ENCODE measurements at regions not wholly inside any gene's neighbourhood (a gene's known extent, or its start where the extent isn't known, plus 50 kb on each side); places are given as distances from the start of the nearest gene placed in this dataset.

- TF ChIP-seq EZH2phosphoT487 (IDR thresholded peaks at IDR 0.05; ENCODE audit: insufficient read depth, low read depth) (no peak), EZH2 (IDR thresholded peaks at IDR 0.05; ENCODE audit: insufficient read depth, poor library complexity, severe bottlenecking) (no peak)
- no peaks in the 10 kb centered on the region for H3K27me3 ChIP-seq (replicated peaks; ENCODE audit: insufficient read depth)
- H3K4me2 ChIP-seq (ENCODE audit: unreplicated experiment) = no peak overlapping the region
- no peak overlapping the region for H3K4me3 ChIP-seq
- H3K27ac ChIP-seq = no peak overlapping the region
- WGBS, 2 experiments (ENCODE audit: low coverage in 1 of 2, low lambda C conversion rate in 2 of 2, missing lambda C conversion rate in 2 of 2) = 62 to 74% methylated on average over 5 of the region's 5 CpGs
- H3K9me2 ChIP-seq (ENCODE audit: insufficient read depth) = no peaks in the 10 kb centered on the region
- no peaks in the 10 kb centered on the region for H3K36me3 ChIP-seq (ENCODE audit: low read depth)
- H3K9me3 ChIP-seq (ENCODE audit: low read depth) = no peaks in the 10 kb centered on the region
- no peak overlapping the region for H3K9ac ChIP-seq
- no peak for DNase-seq
- H2AFZ ChIP-seq = no peak overlapping the region
- no peaks in the 10 kb centered on the region for H3K79me2 ChIP-seq (ENCODE audit: insufficient read depth)
- in situ Hi-C loops (cut with MboI) = no loop called here
- H4K20me1 ChIP-seq (ENCODE audit: insufficient read depth) = no peaks in the 10 kb centered on the region
- no peaks in the 10 kb centered on the region for H3K4me1 ChIP-seq (ENCODE audit: insufficient read depth)
- no peaks in the 10 kb centered on the region for H3F3A ChIP-seq (ENCODE audit: insufficient read depth)
These were observed 172.8 kb upstream of the FLRT2 start for GRCh38 chr14:85357120-85357519.

DNA sequence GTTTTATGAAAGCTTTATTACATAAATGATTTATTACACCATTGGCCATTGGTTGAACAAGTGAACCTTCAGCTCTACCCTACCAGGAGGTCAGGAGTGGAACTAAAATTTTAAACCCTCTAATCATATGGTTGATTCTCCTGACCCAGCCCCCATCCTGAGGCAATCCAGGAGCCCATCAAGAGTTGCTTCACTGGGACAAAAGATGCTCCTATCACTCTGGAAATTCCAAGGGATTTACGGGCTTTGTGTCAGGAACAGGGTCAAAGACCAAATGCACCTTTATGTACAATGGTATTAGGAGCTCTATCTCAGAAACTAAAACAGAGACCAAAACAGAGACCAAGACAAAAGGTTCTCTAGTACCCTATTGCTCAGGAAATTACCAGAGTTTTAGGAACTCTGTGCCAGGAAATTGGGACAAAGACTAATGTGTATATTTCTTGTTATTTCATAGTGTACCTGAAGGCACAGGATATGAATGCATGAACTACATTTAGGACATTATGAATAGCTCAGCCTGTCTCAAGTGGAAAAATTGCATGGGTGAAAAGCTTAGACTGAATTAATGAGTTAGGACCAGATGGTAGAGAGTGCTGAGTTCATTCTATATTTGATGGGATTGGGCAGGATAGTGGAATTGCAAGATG is 171.7 kb upstream of the FLRT2 start:
- no peak overlapping the region for H2AFZ ChIP-seq
- H3F3A ChIP-seq (ENCODE audit: insufficient read depth) = no peaks in the 10 kb centered on the region
- WGBS, 2 experiments (ENCODE audit: low coverage in 1 of 2, low lambda C conversion rate in 2 of 2, missing lambda C conversion rate in 2 of 2) = 90 to 94% methylated on average over 1 of the region's 1 CpG
- no peaks in the 10 kb centered on the region for H3K9me3 ChIP-seq (ENCODE audit: low read depth)
- no peaks in the 10 kb centered on the region for H3K79me2 ChIP-seq (ENCODE audit: insufficient read depth)
- H3K36me3 ChIP-seq (ENCODE audit: low read depth) = no peaks in the 10 kb centered on the region
- TF ChIP-seq EZH2 (IDR thresholded peaks at IDR 0.05; ENCODE audit: insufficient read depth, poor library complexity, severe bottlenecking) (no peak), EZH2phosphoT487 (IDR thresholded peaks at IDR 0.05; ENCODE audit: insufficient read depth, low read depth) (no peak)
- no peak overlapping the region for H3K27ac ChIP-seq
- no peak for DNase-seq
- no peaks in the 10 kb centered on the region for H3K4me1 ChIP-seq (ENCODE audit: insufficient read depth)
- in situ Hi-C loops (cut with MboI) = no loop called here
- H3K9me2 ChIP-seq (ENCODE audit: insufficient read depth) = no peaks in the 10 kb centered on the region
- no peaks in the 10 kb centered on the region for H4K20me1 ChIP-seq (ENCODE audit: insufficient read depth)
- no peak overlapping the region for H3K4me3 ChIP-seq
- H3K4me2 ChIP-seq (ENCODE audit: unreplicated experiment) = no peak overlapping the region
- H3K27me3 ChIP-seq (replicated peaks; ENCODE audit: insufficient read depth) = no peaks in the 10 kb centered on the region
- no peak overlapping the region for H3K9ac ChIP-seq

DNA sequence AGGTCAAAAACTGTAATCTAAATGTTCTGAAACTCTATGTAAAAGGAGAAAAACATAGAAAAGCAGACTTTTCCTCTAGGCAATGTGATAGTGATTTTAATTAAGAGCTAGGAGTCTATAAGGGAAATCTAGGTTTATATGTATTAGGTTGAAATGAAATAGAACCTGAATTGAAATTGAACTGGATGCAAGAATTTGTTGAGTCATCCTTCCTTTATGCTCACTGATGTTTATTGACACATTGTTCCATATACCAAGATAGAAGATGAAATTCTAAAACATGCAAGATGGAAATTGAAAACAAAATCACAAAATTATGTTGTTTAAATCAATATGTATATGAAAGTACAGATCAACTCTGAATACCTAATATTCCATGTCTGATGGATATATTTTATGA is 170.4 kb upstream of the FLRT2 start:
- in situ Hi-C loops (cut with MboI) = no loop called here
- Histone ChIP-seq H3K9me2 (ENCODE audit: insufficient read depth) (no peaks in the 10 kb centered on the region), H3K4me1 (ENCODE audit: insufficient read depth) (no peaks in the 10 kb centered on the region), H3K27me3 (replicated peaks; ENCODE audit: insufficient read depth) (no peaks in the 10 kb centered on the region), H3K36me3 (ENCODE audit: low read depth) (no peaks in the 10 kb centered on the region), H3K9me3 (ENCODE audit: low read depth) (no peaks in the 10 kb centered on the region), H3K79me2 (ENCODE audit: insufficient read depth) (no peaks in the 10 kb centered on the region), H3K4me3 (no peak overlapping the region), H3K4me2 (ENCODE audit: unreplicated experiment) (no peak overlapping the region), H4K20me1 (ENCODE audit: insufficient read depth) (no peaks in the 10 kb centered on the region), H3K27ac (no peak overlapping the region), H3F3A (ENCODE audit: insufficient read depth) (no peaks in the 10 kb centered on the region), H2AFZ (no peak overlapping the region), H3K9ac (no peak overlapping the region)
- DNase-seq = no peak
- TF ChIP-seq EZH2phosphoT487 (IDR thresholded peaks at IDR 0.05; ENCODE audit: insufficient read depth, low read depth) (no peak), EZH2 (IDR thresholded peaks at IDR 0.05; ENCODE audit: insufficient read depth, poor library complexity, severe bottlenecking) (no peak)

DNA sequence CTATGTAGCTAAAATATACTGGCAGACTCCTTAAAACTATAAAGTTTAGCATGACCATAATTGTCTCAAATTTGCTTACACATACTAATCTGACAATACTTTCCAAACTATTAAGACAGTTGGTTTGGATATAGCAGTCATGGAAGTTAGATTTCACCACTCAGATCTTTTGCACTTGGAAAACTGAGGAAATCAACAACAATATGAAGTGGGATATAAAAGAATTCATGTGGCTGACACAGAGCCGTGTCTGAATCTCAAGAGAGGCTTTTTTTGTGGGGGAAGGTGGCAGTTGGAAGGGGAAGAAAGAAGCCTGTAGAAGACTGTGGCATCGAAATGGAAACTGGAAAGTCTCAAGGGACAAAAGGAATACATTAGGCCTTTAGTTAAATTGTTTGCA is 166.6 kb upstream of the FLRT2 start:
- no peak overlapping the region for H3K4me2 ChIP-seq (ENCODE audit: unreplicated experiment)
- H3K27me3 ChIP-seq (replicated peaks; ENCODE audit: insufficient read depth) = no peaks in the 10 kb centered on the region
- DNase-seq = no peak
- no peak overlapping the region for H2AFZ ChIP-seq
- H3K9me3 ChIP-seq (ENCODE audit: low read depth) = no peaks in the 10 kb centered on the region
- no peak for TF ChIP-seq EZH2phosphoT487 (IDR thresholded peaks at IDR 0.05; ENCODE audit: insufficient read depth, low read depth)
- no peak for TF ChIP-seq EZH2 (IDR thresholded peaks at IDR 0.05; ENCODE audit: insufficient read depth, poor library complexity, severe bottlenecking)
- no peaks in the 10 kb centered on the region for H4K20me1 ChIP-seq (ENCODE audit: insufficient read depth)
- no peaks in the 10 kb centered on the region for H3F3A ChIP-seq (ENCODE audit: insufficient read depth)
- in situ Hi-C loops (cut with MboI) = no loop called here
- no peak overlapping the region for H3K4me3 ChIP-seq
- H3K9ac ChIP-seq = no peak overlapping the region
- no peaks in the 10 kb centered on the region for H3K36me3 ChIP-seq (ENCODE audit: low read depth)
- no peaks in the 10 kb centered on the region for H3K9me2 ChIP-seq (ENCODE audit: insufficient read depth)
- H3K4me1 ChIP-seq (ENCODE audit: insufficient read depth) = no peaks in the 10 kb centered on the region
- H3K27ac ChIP-seq = no peak overlapping the region
- no peaks in the 10 kb centered on the region for H3K79me2 ChIP-seq (ENCODE audit: insufficient read depth)
- 44 to 55% methylated on average over 2 of the region's 2 CpGs for WGBS, 2 experiments (ENCODE audit: low coverage in 1 of 2, low lambda C conversion rate in 2 of 2, missing lambda C conversion rate in 2 of 2)

GRCh38 chr14:85366226-85366625 is 163.7 kb upstream of the FLRT2 start:
- Histone ChIP-seq H3F3A (ENCODE audit: insufficient read depth) (no peaks in the 10 kb centered on the region), H3K36me3 (ENCODE audit: low read depth) (no peaks in the 10 kb centered on the region), H3K27ac (no peak overlapping the region), H3K79me2 (ENCODE audit: insufficient read depth) (no peaks in the 10 kb centered on the region), H3K4me3 (no peak overlapping the region), H3K4me2 (ENCODE audit: unreplicated experiment) (no peak overlapping the region), H3K9me3 (ENCODE audit: low read depth) (no peaks in the 10 kb centered on the region), H2AFZ (no peak overlapping the region), H3K9me2 (ENCODE audit: insufficient read depth) (no peaks in the 10 kb centered on the region), H3K9ac (no peak overlapping the region), H3K4me1 (ENCODE audit: insufficient read depth) (no peaks in the 10 kb centered on the region), H4K20me1 (ENCODE audit: insufficient read depth) (no peaks in the 10 kb centered on the region), H3K27me3 (replicated peaks; ENCODE audit: insufficient read depth) (no peaks in the 10 kb centered on the region)
- in situ Hi-C loops (cut with MboI) = no loop called here
- 73 to 78% methylated on average over 4 of the region's 4 CpGs for WGBS, 2 experiments (ENCODE audit: low coverage in 1 of 2, low lambda C conversion rate in 2 of 2, missing lambda C conversion rate in 2 of 2)
- no peak for TF ChIP-seq EZH2phosphoT487 (IDR thresholded peaks at IDR 0.05; ENCODE audit: insufficient read depth, low read depth)
- no peak for TF ChIP-seq EZH2 (IDR thresholded peaks at IDR 0.05; ENCODE audit: insufficient read depth, poor library complexity, severe bottlenecking)
- DNase-seq = no peak
